ENCODE measurements at regions not wholly inside any gene's neighbourhood (a gene's known extent, or its start where the extent isn't known, plus 50 kb on each side); places are given as distances from the start of the nearest gene placed in this dataset.

GRCh38 chr3:106204160-106204868 lies 335.5 kb upstream of the CBLB start:
- no peak for DNase-seq
- no peaks in the 10 kb centered on the region for H3K27me3 ChIP-seq (replicated peaks)
- no peak overlapping the region for H3K27ac ChIP-seq
- no peak for TF ChIP-seq CTCF (IDR thresholded peaks at IDR 0.05; ENCODE audit: low read depth, low read length, missing control alignments)
- in situ Hi-C loops (cut with HindIII; ENCODE audit: low pct_ligation_motif_present, low sequenced_read_pairs), result no loop called here
- H3K4me3 ChIP-seq (ENCODE audit: low read depth, low read length), result no peak overlapping the region
- no peaks in the 10 kb centered on the region for H3K36me3 ChIP-seq (replicated peaks)

GRCh38 chr3:106206146-106206545 lies 337.3 kb upstream of the CBLB start:
- H3K4me3 ChIP-seq (ENCODE audit: low read depth, low read length), result no peak overlapping the region
- H3K27ac ChIP-seq, result peak overlapping the region; percentile 30
- no peak for TF ChIP-seq CTCF (IDR thresholded peaks at IDR 0.05; ENCODE audit: low read depth, low read length, missing control alignments)
- in situ Hi-C loops (cut with HindIII; ENCODE audit: low pct_ligation_motif_present, low sequenced_read_pairs), result no loop called here
- DNase-seq, result peak; percentile 27
- no peaks in the 10 kb centered on the region for H3K27me3 ChIP-seq (replicated peaks)
- no peaks in the 10 kb centered on the region for H3K36me3 ChIP-seq (replicated peaks)

DNA sequence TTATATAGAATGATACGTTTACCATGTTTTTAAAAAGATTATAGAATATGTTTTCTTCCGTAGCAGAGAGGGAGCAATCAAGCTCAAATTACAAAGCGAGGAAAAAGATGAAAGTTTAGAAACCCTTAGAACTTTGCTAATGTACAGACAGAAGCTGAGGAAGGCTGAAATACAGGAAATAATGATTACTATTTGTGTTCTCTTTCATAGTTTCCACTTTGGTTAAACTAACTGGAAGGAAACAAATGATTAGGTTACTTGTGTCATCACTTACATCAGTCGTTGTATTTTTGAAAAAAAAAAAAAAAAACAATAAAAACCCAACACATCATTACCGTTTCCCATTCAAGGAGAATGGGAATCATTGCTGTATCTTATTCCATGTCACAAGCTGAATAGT lies 337.8 kb upstream of the CBLB start:
- no peak for TF ChIP-seq CTCF (IDR thresholded peaks at IDR 0.05; ENCODE audit: low read depth, low read length, missing control alignments)
- Histone ChIP-seq H3K27me3 (replicated peaks) (no peaks in the 10 kb centered on the region), H3K36me3 (replicated peaks) (no peaks in the 10 kb centered on the region), H3K27ac (peak overlapping the region; percentile 30), H3K4me3 (ENCODE audit: low read depth, low read length) (no peak overlapping the region)
- in situ Hi-C loops (cut with HindIII; ENCODE audit: low pct_ligation_motif_present, low sequenced_read_pairs), result no loop called here
- no peak for DNase-seq

DNA sequence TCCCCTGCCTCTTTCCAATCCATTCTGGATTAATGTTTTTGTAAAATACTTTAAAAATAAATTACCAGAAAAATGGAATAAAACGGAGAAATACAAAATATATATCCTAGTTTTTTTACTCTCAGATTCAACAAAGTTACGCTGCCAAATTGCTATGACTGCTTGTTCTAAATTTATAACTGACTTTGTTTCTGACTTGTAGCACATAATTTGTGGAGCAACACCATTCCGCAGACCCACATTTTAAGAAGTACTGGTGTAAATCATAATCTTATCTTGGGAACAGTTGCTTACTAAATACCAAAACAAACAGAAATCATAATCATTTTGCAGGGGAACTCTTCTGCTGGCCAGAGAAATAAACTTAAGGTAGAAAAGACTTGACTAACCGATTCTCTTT lies 339.4 kb upstream of the CBLB start:
- H3K27me3 ChIP-seq (replicated peaks), result no peaks in the 10 kb centered on the region
- no peak for TF ChIP-seq CTCF (IDR thresholded peaks at IDR 0.05; ENCODE audit: low read depth, low read length, missing control alignments)
- in situ Hi-C loops (cut with HindIII; ENCODE audit: low pct_ligation_motif_present, low sequenced_read_pairs), result no loop called here
- no peak overlapping the region for H3K4me3 ChIP-seq (ENCODE audit: low read depth, low read length)
- H3K36me3 ChIP-seq (replicated peaks), result no peaks in the 10 kb centered on the region
- DNase-seq, result no peak
- H3K27ac ChIP-seq, result no peak overlapping the region

GRCh38 chr3:106208967-106209366 lies 340.2 kb upstream of the CBLB start:
- in situ Hi-C loops (cut with HindIII; ENCODE audit: low pct_ligation_motif_present, low sequenced_read_pairs), result no loop called here
- H3K27me3 ChIP-seq (replicated peaks), result no peaks in the 10 kb centered on the region
- no peak overlapping the region for H3K4me3 ChIP-seq (ENCODE audit: low read depth, low read length)
- DNase-seq, result peak; percentile 34
- H3K27ac ChIP-seq, result no peak overlapping the region
- peak; percentile 21 for TF ChIP-seq CTCF (IDR thresholded peaks at IDR 0.05; ENCODE audit: low read depth, low read length, missing control alignments)
- no peaks in the 10 kb centered on the region for H3K36me3 ChIP-seq (replicated peaks)

- in situ Hi-C loops (cut with HindIII; ENCODE audit: low pct_ligation_motif_present, low sequenced_read_pairs), result no loop called here
- Histone ChIP-seq H3K36me3 (replicated peaks) (no peaks in the 10 kb centered on the region), H3K4me3 (ENCODE audit: low read depth, low read length) (no peak overlapping the region), H3K27me3 (replicated peaks) (no peaks in the 10 kb centered on the region), H3K27ac (no peak overlapping the region)
- no peak for TF ChIP-seq CTCF (IDR thresholded peaks at IDR 0.05; ENCODE audit: low read depth, low read length, missing control alignments)
- DNase-seq, result no peak
These were observed 340.7 kb upstream of the CBLB start for GRCh38 chr3:106209482-106209881.

Measured in brain microvascular endothelial cell (primary cell).